A549 (cell line): ENCODE measurements at regions not wholly inside any gene's neighbourhood (a gene's known extent, or its start where the extent isn't known, plus 50 kb on each side); places are given as distances from the start of the nearest gene placed in this dataset.

Source experiments
- CBX2 ChIP-seq: fragments of 200-600 bp; sonication (generic); IDR thresholded peaks from 2 replicates; pipeline ENCODE4 v1.6.1; 2016; ENCODE audit warnings: low read depth, mild to moderate bottlenecking, borderline replicate concordance
- CBX8 ChIP-seq: fragments of 200-600 bp; sonication (generic); IDR thresholded peaks from 2 replicates; pipeline ENCODE4 v1.6.1; 2016
- CEBPB ChIP-seq, 2 experiments: fragments of >200 bp in 1 of 2; sonication (Bioruptor Twin) in 1 of 2; formaldehyde crosslinking in 1 of 2; IDR thresholded peaks; 2 replicates each; pipeline ENCODE4 v1.6.1; 2012 to 2016
- EP300 ChIP-seq, 2 experiments: fragments of >200 bp; sonication (Bioruptor Twin); formaldehyde crosslinking; IDR thresholded peaks; 2 replicates in 1 of 2; 3 replicates in 1 of 2; pipeline ENCODE4 v1.6.1; 2016 to 2017
- ESRRA ChIP-seq: fragments of 150-350 bp; IDR thresholded peaks from 2 replicates; pipeline ENCODE4 v1.6.1; 2014; ENCODE audit warnings: mild to moderate bottlenecking, low read length, borderline replicate concordance
- MAFK ChIP-seq: fragments of 450-650 bp; IDR thresholded peaks from 2 replicates; pipeline ENCODE4 v1.6.1; 2014; ENCODE audit not compliant: partially characterized antibody
- POLR2A ChIP-seq: IDR thresholded peaks from 2 replicates; pipeline ENCODE4 v1.6.1; 2012; ENCODE audit warnings: mild to moderate bottlenecking, low read length
- POLR2AphosphoS2 ChIP-seq: conservative IDR thresholded peaks from 2 replicates; pipeline ENCODE4 v1.6.1; 2012; ENCODE audit warnings: low read length, improper control_type of control experiment, inconsistent platforms
- SMC3 ChIP-seq: fragments of >200 bp; sonication (Bioruptor Twin); formaldehyde crosslinking; IDR thresholded peaks from 3 replicates; pipeline ENCODE4 v1.6.1; 2018; ENCODE audit warnings: inconsistent platforms
- TF ChIP-seq, protein P1 (sequence below): fragments of >200 bp; sonication (Bioruptor Twin); formaldehyde crosslinking; IDR thresholded peaks from 3 replicates; pipeline ENCODE4 v1.5.1; 2016
- TF ChIP-seq, protein P2 (sequence below): fragments of 250-450 bp; sonication (Bioruptor Pico); IDR thresholded peaks from 2 replicates; pipeline ENCODE4 v1.5.0; 2021; ENCODE audit warnings: mild to moderate bottlenecking, moderate library complexity, borderline replicate concordance

DNA sequence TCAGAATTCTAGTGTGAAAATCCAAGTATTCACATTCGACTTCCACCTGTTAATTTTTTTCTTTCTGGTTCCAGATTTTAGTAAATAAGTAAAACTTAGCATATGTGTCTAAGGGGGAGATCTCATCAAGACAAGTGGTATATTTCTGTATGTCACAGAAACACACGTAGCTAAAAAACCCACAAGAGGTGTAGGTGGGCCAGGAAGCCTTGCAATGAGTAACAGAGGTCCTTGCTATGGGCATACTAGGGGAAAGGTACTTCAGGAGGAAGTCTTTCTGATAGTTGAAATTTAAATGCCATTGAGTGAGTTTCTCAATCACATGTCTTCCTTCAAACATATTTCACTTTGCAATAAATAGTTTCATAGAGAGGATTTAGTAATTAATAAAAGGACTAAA, 315.8 kb downstream of the MID1IP1 start:
- TF ChIP-seq SMC3 (no peak), POLR2A (no peak), POLR2AphosphoS2 (no peak), MAFK (no peak), ESRRA (no peak), CBX2 (no peak), EP300 (IDR thresholded peaks at IDR 0.05) (no peak), CEBPB (IDR thresholded peaks at IDR 0.05) (no peak), CBX8 (no peak)
- TF ChIP-seq, protein P1, sequence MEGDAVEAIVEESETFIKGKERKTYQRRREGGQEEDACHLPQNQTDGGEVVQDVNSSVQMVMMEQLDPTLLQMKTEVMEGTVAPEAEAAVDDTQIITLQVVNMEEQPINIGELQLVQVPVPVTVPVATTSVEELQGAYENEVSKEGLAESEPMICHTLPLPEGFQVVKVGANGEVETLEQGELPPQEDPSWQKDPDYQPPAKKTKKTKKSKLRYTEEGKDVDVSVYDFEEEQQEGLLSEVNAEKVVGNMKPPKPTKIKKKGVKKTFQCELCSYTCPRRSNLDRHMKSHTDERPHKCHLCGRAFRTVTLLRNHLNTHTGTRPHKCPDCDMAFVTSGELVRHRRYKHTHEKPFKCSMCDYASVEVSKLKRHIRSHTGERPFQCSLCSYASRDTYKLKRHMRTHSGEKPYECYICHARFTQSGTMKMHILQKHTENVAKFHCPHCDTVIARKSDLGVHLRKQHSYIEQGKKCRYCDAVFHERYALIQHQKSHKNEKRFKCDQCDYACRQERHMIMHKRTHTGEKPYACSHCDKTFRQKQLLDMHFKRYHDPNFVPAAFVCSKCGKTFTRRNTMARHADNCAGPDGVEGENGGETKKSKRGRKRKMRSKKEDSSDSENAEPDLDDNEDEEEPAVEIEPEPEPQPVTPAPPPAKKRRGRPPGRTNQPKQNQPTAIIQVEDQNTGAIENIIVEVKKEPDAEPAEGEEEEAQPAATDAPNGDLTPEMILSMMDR, result no peak
- TF ChIP-seq, protein P2, sequence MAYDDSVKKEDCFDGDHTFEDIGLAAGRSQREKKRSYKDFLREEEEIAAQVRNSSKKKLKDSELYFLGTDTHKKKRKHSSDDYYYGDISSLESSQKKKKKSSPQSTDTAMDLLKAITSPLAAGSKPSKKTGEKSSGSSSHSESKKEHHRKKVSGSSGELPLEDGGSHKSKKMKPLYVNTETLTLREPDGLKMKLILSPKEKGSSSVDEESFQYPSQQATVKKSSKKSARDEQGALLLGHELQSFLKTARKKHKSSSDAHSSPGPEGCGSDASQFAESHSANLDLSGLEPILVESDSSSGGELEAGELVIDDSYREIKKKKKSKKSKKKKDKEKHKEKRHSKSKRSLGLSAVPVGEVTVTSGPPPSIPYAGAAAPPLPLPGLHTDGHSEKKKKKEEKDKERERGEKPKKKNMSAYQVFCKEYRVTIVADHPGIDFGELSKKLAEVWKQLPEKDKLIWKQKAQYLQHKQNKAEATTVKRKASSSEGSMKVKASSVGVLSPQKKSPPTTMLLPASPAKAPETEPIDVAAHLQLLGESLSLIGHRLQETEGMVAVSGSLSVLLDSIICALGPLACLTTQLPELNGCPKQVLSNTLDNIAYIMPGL (CRISPR knock-in tag), result no peak
